ENCODE measurements at regions not wholly inside any gene's neighbourhood (a gene's known extent, or its start where the extent isn't known, plus 50 kb on each side); places are given as distances from the start of the nearest gene placed in this dataset.

DNA sequence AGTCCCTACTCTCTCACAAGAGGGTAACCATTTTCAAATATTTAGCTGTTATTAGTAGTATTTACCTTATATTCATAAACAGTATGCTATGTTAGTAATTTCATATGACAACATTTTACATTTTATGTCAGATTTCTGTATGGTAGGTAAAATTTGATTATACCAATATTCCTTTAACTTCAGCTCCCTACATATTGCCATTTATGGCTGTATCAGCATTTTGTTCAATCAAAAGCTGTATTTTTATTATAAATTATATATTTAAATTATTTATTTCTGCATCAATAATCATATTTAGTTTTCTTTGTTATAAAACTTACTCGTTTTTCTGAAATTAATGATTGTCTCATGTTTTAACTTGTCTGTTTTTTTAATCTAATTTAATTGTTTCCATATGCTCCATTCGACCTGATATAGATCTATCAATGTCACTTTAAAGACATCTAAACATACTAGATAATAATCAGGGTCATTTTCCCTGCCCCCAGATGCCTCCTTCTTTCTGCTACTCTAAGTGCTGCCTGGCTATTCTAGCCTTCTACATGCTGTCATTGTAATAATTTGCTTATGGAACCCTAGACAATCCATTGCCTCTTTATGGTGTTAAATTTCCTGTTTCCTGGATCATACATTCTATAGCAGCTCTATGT, 1976.7 kb upstream of the ADGRL3 start:
- no peak overlapping the region for H3K4me2 ChIP-seq (ENCODE audit: insufficient read depth in 1 of 2, low read depth in 2 of 2, low read length in 2 of 2)
- H2BK20ac ChIP-seq (ENCODE audit: low read length): no peak overlapping the region
- no peak overlapping the region for H4K91ac ChIP-seq (replicated peaks; ENCODE audit: insufficient read length, low read length)
- H3K23me2 ChIP-seq (ENCODE audit: low read depth, low read length): no peaks in the 10 kb centered on the region
- DNase-seq (ENCODE audit: low read depth in 1 of 2, low spot score in 2 of 2) (no peak), FAIRE-seq (no peak)
- no peak overlapping the region for H2BK120ac ChIP-seq (replicated peaks; ENCODE audit: low read depth, low read length)
- ChIA-PET POLR2A (ENCODE audit: partially characterized antibody) (no interaction called here), CTCF (ENCODE audit: partially characterized antibody) (no interaction called here)
- no peaks in the 10 kb centered on the region for H3K79me1 ChIP-seq (ENCODE audit: low read depth, low read length)
- no peak overlapping the region for H2AFZ ChIP-seq (ENCODE audit: low read length)
- no peak overlapping the region for H3K27ac ChIP-seq (ENCODE audit: low read depth, low read length)
- no peak overlapping the region for H3K56ac ChIP-seq (replicated peaks; ENCODE audit: insufficient read length, low read depth, low read length)
- no peak overlapping the region for H2BK5ac ChIP-seq (ENCODE audit: low read depth, low read length)
- no peak overlapping the region for H2AK5ac ChIP-seq (ENCODE audit: low read depth, low read length)
- H4K20me1 ChIP-seq (replicated peaks in 1 of 2; ENCODE audit: control insufficient read depth in 1 of 2, insufficient read depth in 2 of 2, low read length in 2 of 2): no peaks in the 10 kb centered on the region
- no peaks in the 10 kb centered on the region for H3K36me3 ChIP-seq (ENCODE audit: control insufficient read depth in 2 of 4, insufficient read depth in 4 of 4, low read length in 3 of 4)
- H3K4ac ChIP-seq (replicated peaks; ENCODE audit: insufficient read length, low read depth, low read length): no peak overlapping the region
- H3K23ac ChIP-seq (ENCODE audit: insufficient read length): no peak overlapping the region
- H3K79me2 ChIP-seq (ENCODE audit: control insufficient read depth in 1 of 2, insufficient read depth in 2 of 2, low read length in 2 of 2): no peaks in the 10 kb centered on the region
- 88% methylated on average over 2 of the region's 2 CpGs; no CpG with 5 or more reads in 1 of the 2 experiments for WGBS, 2 experiments (ENCODE audit: extremely low coverage in 1 of 2, insufficient coverage in 1 of 2, insufficient read length in 1 of 2, insufficient replicate concordance in 2 of 2, low coverage in 1 of 2, low lambda C conversion rate in 2 of 2, missing lambda C conversion rate in 1 of 2)
- no peak overlapping the region for H3K14ac ChIP-seq (ENCODE audit: insufficient read length)
- H2BK15ac ChIP-seq (ENCODE audit: low read length): no peak overlapping the region
- H3K4me3 ChIP-seq (ENCODE audit: extremely low read depth in 1 of 4, insufficient read depth in 2 of 4, low read depth in 3 of 4, low read length in 4 of 4): no peak overlapping the region
- no peak overlapping the region for H2BK12ac ChIP-seq (ENCODE audit: low read depth, low read length)
- no peaks in the 10 kb centered on the region for H3K27me3 ChIP-seq (replicated peaks in 1 of 4; ENCODE audit: control insufficient read depth in 3 of 4, extremely low read depth in 1 of 4, insufficient read depth in 3 of 4, low read length in 3 of 4)
- H3K4me1 ChIP-seq (replicated peaks in 1 of 4; ENCODE audit: control insufficient read depth in 3 of 4, insufficient read depth in 4 of 4, low read length in 3 of 4): no peaks in the 10 kb centered on the region
- H3K9me3 ChIP-seq (ENCODE audit: insufficient read depth in 2 of 2, low read depth in 1 of 2, low read length in 1 of 2): no peaks in the 10 kb centered on the region
- no peak overlapping the region for H4K8ac ChIP-seq (ENCODE audit: extremely low read depth, insufficient read depth, low read length)
- no peak overlapping the region for H3K9ac ChIP-seq (replicated peaks in 1 of 4; ENCODE audit: extremely low read depth in 1 of 4, low read depth in 3 of 4, low read length in 3 of 4)
- no peak overlapping the region for H3K18ac ChIP-seq (ENCODE audit: extremely low read depth, low read length)
- H4K5ac ChIP-seq (ENCODE audit: insufficient read length, low read depth, low read length): no peak overlapping the region
- TF ChIP-seq POLR2AphosphoS5 (IDR thresholded peaks at IDR 0.05; ENCODE audit: low read depth, low read length): no peak
- no peak for TF ChIP-seq GTF2F1 (IDR thresholded peaks at IDR 0.05; ENCODE audit: borderline replicate concordance, low read depth, low read length)
- TF ChIP-seq, protein P1, sequence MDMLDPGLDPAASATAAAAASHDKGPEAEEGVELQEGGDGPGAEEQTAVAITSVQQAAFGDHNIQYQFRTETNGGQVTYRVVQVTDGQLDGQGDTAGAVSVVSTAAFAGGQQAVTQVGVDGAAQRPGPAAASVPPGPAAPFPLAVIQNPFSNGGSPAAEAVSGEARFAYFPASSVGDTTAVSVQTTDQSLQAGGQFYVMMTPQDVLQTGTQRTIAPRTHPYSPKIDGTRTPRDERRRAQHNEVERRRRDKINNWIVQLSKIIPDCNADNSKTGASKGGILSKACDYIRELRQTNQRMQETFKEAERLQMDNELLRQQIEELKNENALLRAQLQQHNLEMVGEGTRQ (IDR thresholded peaks at IDR 0.05; ENCODE audit: low read length): no peak
- no peak for TF ChIP-seq PHF8 (conservative IDR thresholded peaks at IDR 0.05; ENCODE audit: low read depth, low read length)
- TF ChIP-seq RNF2 (IDR thresholded peaks at IDR 0.05; ENCODE audit: borderline replicate concordance, low read depth, low read length, missing control alignments, poor library complexity, severe bottlenecking): no peak
- TF ChIP-seq RAD21 (IDR thresholded peaks at IDR 0.05 in 1 of 2, conservative IDR thresholded peaks at IDR 0.05 in 1 of 2; ENCODE audit: low read depth in 2 of 2, low read length in 2 of 2): no peak
- no peak for TF ChIP-seq TAF7 (optimal IDR thresholded peaks at IDR 0.05; ENCODE audit: borderline replicate concordance, low read depth, low read length)
- TF ChIP-seq SP1 (IDR thresholded peaks at IDR 0.05; ENCODE audit: low read depth, low read length): no peak
- TF ChIP-seq SP4 (IDR thresholded peaks at IDR 0.05; ENCODE audit: low read length): no peak
- TF ChIP-seq HDAC2 (IDR thresholded peaks at IDR 0.05; ENCODE audit: borderline replicate concordance in 1 of 2, low read depth in 2 of 2, low read length in 2 of 2): no peak
- TF ChIP-seq BCL11A (IDR thresholded peaks at IDR 0.05; ENCODE audit: low read depth in 2 of 2, low read length in 2 of 2): no peak
